Bronchial epithelial cell (primary cell): ENCODE measurements at regions not wholly inside any gene's neighbourhood (a gene's known extent, or its start where the extent isn't known, plus 50 kb on each side); places are given as distances from the start of the nearest gene placed in this dataset.

Experiments used
- DNase-seq: peaks from one replicate; pipeline ENCODE4 v3.0.0-alpha.2; 2010; ENCODE audit warnings: low read depth
- FAIRE-seq: peaks from 2 replicates; lab custom pipeline; 2011; peaks lifted over from hg19 to GRCh38; lab: Jason Lieb, UNC
- H3K27me3 ChIP-seq: 2 replicates; pipeline ENCODE4 v1.5.1; 2011; ENCODE audit warnings: low read length; ENCODE audit not compliant: control insufficient read depth, insufficient read depth
- H3K36me3 ChIP-seq: 2 replicates; pipeline ENCODE4 v1.5.1; 2011; ENCODE audit warnings: low read length; ENCODE audit not compliant: control insufficient read depth, insufficient read depth
- H3K4me3 ChIP-seq: 2 replicates; pipeline ENCODE4 v1.5.1; 2011; ENCODE audit warnings: mild to moderate bottlenecking, low read depth, low read length, control low read depth
- CTCF ChIP-seq: IDR thresholded peaks from 2 replicates; pipeline ENCODE4 v1.5.1; 2011; ENCODE audit warnings: mild to moderate bottlenecking, moderate library complexity, low read length, control low read depth, inconsistent platforms; ENCODE audit not compliant: insufficient read depth, severe bottlenecking

- no peak for TF ChIP-seq CTCF
- no peak for FAIRE-seq
- no peak overlapping the region for H3K4me3 ChIP-seq
- no peak for DNase-seq
- no peaks in the 10 kb centered on the region for H3K27me3 ChIP-seq
- no peaks in the 10 kb centered on the region for H3K36me3 ChIP-seq
Observed at GRCh38 chr9:109941771-109942170, 161.8 kb downstream of the PALM2AKAP2 start.

- no peak for TF ChIP-seq CTCF
- H3K27me3 ChIP-seq = no peaks in the 10 kb centered on the region
- DNase-seq (no peak), FAIRE-seq (no peak)
- no peak overlapping the region for H3K4me3 ChIP-seq
- H3K36me3 ChIP-seq = no peaks in the 10 kb centered on the region
Observed at GRCh38 chr9:109945573-109945972, 165.6 kb downstream of the PALM2AKAP2 start.

DNA sequence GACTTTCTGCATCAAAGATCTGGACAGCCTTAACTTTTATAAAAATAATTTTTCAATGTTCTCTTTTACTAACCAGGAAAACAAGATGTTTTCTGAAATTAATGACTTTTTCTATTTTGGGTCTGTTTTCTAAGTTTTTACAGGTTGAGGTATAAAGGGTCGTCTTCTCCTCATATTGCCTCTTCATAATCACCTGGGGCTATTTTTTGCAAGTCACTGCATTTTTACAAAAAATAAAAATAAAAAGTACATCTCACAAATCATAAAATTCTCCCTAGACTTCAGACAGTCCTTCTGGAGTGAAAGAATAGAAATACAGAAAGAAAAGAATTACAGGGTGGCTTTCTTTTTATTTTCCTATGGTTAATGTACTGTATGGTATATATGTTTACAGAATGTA lies 168.5 kb downstream of the PALM2AKAP2 start:
- FAIRE-seq (no peak), DNase-seq (no peak)
- no peak for TF ChIP-seq CTCF
- H3K4me3 ChIP-seq = no peak overlapping the region
- no peaks in the 10 kb centered on the region for H3K36me3 ChIP-seq
- H3K27me3 ChIP-seq = no peaks in the 10 kb centered on the region

DNA sequence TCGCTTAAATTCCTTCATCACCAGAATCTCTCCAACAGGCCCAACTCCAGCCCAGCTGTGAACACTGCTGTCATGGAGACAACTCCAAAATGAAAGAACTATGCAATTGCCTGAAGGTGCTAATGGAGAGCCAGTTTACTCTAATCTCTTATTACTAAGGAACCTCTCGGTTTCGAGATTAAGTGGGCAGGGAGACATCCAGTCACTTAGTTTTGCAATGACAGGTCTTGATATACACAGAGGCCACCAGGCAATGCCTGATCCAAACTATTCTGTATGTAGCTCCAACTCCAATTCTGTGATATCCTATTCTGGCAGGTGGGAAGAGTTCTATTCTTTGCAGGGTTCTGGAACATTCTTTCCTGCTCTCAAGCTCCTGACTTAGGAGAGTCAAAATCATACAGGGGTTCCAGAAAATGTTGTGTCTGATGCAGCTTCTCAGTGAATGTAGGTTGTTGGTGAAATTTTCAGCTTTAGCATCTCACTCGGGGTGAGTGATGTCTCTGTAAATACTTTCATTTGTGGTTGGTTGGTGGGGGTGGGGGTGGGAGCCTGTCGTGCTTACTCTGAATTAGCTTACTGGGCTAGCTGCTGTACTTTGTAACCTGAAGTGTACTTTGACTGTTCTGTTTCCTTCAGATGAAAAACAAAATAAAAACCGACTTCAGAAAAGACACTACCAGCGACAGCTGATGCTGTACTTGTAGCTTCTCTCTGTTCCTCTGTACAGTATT lies 170.9 kb downstream of the PALM2AKAP2 start:
- DNase-seq (no peak), FAIRE-seq (no peak)
- Histone ChIP-seq H3K27me3 (no peaks in the 10 kb centered on the region), H3K4me3 (no peak overlapping the region), H3K36me3 (no peaks in the 10 kb centered on the region)
- TF ChIP-seq CTCF = no peak

DNA sequence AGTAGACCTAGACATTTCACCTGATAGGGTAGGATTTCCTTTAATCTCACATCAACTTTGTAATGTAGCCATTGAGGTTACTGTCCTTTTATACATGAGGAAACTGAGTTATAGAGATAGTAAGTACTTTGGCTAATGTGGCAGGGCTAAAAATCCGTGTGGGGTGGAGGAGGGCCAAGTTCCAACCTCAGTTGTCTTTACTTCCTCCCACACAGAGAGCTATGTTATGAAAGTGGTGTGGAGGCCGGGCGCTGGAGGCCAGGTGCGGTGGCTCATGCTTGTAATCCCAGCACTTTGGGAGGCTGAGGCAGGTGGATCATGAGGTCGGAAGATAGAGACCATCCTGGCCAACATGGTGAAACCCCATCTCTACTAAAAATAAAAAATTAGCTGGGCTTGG lies 173.3 kb downstream of the PALM2AKAP2 start:
- H3K27me3 ChIP-seq = no peaks in the 10 kb centered on the region
- no peak overlapping the region for H3K4me3 ChIP-seq
- FAIRE-seq (no peak), DNase-seq (no peak)
- H3K36me3 ChIP-seq = no peaks in the 10 kb centered on the region
- TF ChIP-seq CTCF = no peak
